ENCODE measurements at regions not wholly inside any gene's neighbourhood (a gene's known extent, or its start where the extent isn't known, plus 50 kb on each side); places are given as distances from the start of the nearest gene placed in this dataset.

GRCh38 chr6:56692523-56693245 lies 50.0 kb upstream of the DST start:
- no peak for DNase-seq (ENCODE audit: low read depth, low spot score)
- H3K27ac ChIP-seq: peak overlapping the region; percentile 82

Data from epithelial cell of prostate (primary cell).